ENCODE measurements at regions not wholly inside any gene's neighbourhood (a gene's known extent, or its start where the extent isn't known, plus 50 kb on each side); places are given as distances from the start of the nearest gene placed in this dataset.
"Not testable (repeated sequence)": the region's sequence is repeated elsewhere in the genome, so short reads cannot be mapped to it uniquely, and the experiment has no call there.

DNA sequence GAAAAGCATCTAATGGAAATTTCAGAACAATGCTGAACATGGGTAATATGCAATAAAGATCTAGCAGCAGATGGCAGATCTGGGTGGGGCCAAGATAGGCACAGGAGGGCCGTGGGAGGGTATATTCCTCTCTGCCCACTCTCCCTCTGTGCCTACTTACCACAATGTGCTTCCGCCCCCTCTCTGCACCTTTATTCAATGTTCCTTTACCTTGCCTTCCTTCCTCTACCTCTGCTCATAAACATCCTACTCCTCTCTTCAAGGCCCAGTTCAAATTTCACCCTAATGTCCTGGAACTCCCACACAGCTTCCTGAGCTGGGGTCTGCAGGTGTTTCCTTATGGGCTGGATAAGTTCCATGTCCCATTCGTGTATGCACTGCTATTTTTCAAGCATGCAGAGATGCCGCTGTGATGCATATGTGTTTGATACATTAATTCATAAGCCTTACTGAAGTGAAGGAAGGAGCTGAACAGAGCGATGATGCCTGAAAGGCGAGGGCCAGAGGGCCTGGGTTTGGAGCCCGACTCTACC, 65.6 kb upstream of the EDEM3 start:
- TF ChIP-seq, protein P1, sequence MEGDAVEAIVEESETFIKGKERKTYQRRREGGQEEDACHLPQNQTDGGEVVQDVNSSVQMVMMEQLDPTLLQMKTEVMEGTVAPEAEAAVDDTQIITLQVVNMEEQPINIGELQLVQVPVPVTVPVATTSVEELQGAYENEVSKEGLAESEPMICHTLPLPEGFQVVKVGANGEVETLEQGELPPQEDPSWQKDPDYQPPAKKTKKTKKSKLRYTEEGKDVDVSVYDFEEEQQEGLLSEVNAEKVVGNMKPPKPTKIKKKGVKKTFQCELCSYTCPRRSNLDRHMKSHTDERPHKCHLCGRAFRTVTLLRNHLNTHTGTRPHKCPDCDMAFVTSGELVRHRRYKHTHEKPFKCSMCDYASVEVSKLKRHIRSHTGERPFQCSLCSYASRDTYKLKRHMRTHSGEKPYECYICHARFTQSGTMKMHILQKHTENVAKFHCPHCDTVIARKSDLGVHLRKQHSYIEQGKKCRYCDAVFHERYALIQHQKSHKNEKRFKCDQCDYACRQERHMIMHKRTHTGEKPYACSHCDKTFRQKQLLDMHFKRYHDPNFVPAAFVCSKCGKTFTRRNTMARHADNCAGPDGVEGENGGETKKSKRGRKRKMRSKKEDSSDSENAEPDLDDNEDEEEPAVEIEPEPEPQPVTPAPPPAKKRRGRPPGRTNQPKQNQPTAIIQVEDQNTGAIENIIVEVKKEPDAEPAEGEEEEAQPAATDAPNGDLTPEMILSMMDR (IDR thresholded peaks at IDR 0.05; ENCODE audit: low read depth, low read length) = no peak
- Histone ChIP-seq H3K9me3 (ENCODE audit: severe bottlenecking) (no peaks in the 10 kb centered on the region), H3K36me3 (no peaks in the 10 kb centered on the region), H3K4me3 (ENCODE audit: low read depth, low read length) (no peak overlapping the region), H3K27ac (no peak overlapping the region), H3K27me3 (ENCODE audit: insufficient read depth, low read depth, severe bottlenecking) (no peaks in the 10 kb centered on the region)
- no peak for DNase-seq

DNA sequence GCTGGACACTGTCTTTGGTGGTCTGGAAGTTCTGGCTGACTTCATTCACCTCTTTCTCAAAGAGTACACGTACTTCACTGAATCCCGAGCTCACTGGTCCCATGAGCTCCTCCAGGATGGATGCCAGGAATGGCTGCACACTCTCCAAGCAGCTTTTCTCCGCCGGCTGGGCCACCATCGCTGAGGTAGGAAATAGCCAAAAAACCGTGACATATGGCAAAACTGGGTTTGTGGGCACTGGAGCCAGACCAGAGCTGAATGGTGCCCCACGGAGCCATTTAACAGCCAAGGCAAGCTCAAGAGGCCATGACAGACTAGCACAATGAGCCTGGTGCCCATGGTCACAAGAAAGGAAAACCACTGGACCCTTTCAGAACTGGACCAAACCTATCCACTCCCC, 64.0 kb upstream of the EDEM3 start:
- H3K36me3 ChIP-seq = no peaks in the 10 kb centered on the region
- TF ChIP-seq, protein P1 (IDR thresholded peaks at IDR 0.05; ENCODE audit: low read depth, low read length) = no peak
- H3K9me3 ChIP-seq (ENCODE audit: severe bottlenecking) = peaks cover 8% of the 10 kb centered on the region
- no peaks in the 10 kb centered on the region for H3K27me3 ChIP-seq (ENCODE audit: insufficient read depth, low read depth, severe bottlenecking)
- no peak overlapping the region for H3K27ac ChIP-seq
- no peak for DNase-seq
- no peak overlapping the region for H3K4me3 ChIP-seq (ENCODE audit: low read depth, low read length)

DNA sequence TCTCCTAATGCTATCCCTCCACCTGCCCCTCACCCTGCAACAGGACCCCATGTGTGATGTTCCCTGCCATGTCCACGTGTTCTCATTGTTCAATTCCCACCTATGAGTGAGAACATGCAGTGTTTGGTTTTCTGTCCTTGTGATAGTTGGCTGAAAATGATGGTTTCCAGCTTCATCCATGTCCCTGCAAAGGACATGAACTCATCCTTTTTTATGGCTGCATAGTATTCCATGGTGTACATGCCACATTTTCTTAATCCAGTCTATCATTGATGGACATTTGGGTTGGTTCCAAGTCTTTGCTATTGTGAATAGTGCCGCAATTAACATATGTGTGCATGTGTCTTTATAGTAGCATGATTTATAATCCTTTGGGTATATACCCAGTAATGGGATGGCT, 62.3 kb upstream of the EDEM3 start:
- H3K9me3 ChIP-seq (ENCODE audit: severe bottlenecking); H3K27ac ChIP-seq; DNase-seq; H3K4me3 ChIP-seq (ENCODE audit: low read depth, low read length); H3K27me3 ChIP-seq (ENCODE audit: insufficient read depth, low read depth, severe bottlenecking); H3K36me3 ChIP-seq: not testable (repeated sequence)

DNA sequence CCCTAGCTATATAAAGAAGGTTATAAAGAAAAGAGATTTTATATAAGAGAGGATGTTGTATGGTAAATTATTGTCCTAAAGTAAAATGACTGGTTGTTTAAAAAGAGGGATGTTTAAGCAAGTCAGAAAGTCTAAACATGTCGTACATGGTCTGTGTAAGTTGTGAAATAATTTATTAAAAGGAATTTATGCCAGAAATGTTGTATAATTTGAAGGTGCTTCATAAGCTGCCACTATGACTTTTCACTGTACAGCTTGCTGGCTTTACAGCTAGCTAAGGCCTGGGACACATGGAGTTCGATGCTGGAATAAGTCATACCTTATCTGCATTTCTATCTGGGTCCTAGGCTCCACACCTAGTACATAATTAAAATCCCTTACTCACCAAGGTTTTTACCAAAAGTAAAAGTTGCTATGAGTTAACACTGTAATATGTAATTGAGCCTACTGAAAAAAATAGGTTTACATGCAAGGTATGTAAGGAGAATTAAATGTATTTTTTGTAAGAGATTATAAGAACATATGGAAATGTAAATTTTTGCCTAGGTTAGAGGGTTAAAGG, 59.0 kb upstream of the EDEM3 start:
- no peaks in the 10 kb centered on the region for H3K36me3 ChIP-seq
- H3K9me3 ChIP-seq (ENCODE audit: severe bottlenecking) = peaks cover 10% of the 10 kb centered on the region
- no peaks in the 10 kb centered on the region for H3K27me3 ChIP-seq (ENCODE audit: insufficient read depth, low read depth, severe bottlenecking)
- no peak overlapping the region for H3K27ac ChIP-seq
- DNase-seq = no peak
- H3K4me3 ChIP-seq (ENCODE audit: low read depth, low read length) = no peak overlapping the region
- TF ChIP-seq, protein P1 (IDR thresholded peaks at IDR 0.05; ENCODE audit: low read depth, low read length) = no peak

DNA sequence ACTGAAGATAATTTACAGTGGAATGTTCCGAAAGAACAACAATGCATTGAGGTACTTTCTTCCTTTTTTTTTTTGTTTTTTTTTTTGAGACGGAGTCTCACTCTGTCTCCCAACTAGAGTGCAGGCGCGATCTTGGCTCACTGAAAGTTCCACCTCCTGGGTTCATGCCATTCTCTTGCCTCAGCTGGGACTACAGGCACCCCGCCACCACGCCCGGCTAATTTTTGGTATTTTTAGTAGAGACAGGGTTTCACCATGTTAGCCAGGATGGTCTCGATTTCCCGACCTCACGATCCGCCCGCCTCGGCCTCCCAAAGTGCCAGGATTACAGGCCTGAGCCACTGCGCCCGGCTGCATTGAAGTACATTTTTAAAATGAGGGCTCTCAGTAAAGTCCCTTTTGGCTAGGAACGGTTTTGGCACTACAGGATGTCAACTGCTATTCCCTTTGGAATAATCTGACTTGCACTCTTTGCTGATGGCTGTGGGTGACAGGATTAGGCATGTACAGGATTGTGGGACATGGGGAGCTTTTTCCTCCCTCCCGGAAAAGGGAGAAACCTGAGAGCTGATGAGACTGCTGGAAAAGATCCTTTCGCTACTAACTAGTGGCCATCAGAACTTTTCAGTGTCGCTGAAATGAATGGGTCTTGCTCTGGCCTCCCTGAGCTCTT, 56.9 kb upstream of the EDEM3 start:
- H3K27ac ChIP-seq = no peak overlapping the region
- no peaks in the 10 kb centered on the region for H3K27me3 ChIP-seq (ENCODE audit: insufficient read depth, low read depth, severe bottlenecking)
- H3K36me3 ChIP-seq = no peaks in the 10 kb centered on the region
- H3K4me3 ChIP-seq (ENCODE audit: low read depth, low read length) = no peak overlapping the region
- TF ChIP-seq, protein P1 (IDR thresholded peaks at IDR 0.05; ENCODE audit: low read depth, low read length) = no peak
- H3K9me3 ChIP-seq (ENCODE audit: severe bottlenecking) = peaks cover 10% of the 10 kb centered on the region
- DNase-seq = no peak

DNA sequence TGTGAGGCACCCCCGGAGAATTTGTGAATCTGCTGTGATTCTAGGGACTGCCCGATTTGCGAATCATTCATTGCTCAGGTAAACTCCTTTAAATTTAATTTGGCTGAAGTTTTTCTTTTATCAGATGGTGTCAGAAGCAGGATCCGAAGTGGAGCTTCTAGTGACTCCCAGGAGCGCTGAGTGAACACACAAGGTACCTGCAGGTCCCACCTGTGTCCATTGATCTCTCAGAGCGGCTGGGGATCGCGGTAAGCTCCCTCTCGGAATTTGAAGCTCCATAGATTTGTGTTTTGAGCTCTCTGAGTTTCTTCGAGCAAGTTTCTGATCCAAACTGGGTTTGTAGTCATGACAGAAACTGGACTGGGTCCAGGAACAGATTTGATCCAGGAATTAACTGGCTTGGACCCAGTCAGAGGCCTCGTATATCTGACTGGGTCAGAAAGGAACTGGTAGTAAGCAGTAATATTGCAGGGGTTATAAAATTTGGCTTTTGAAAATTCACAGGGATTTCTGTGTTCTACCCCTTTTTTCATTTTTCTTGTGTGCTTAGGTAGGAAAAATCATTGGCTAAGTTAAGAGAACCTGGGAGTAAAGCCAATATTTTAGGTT, 56.2 kb upstream of the EDEM3 start:
- DNase-seq = no peak
- no peaks in the 10 kb centered on the region for H3K36me3 ChIP-seq
- TF ChIP-seq, protein P1 (IDR thresholded peaks at IDR 0.05; ENCODE audit: low read depth, low read length) = no peak

More for the DNA sequence above, 56.2 kb upstream of the EDEM3 start:
- H3K9me3 ChIP-seq (ENCODE audit: severe bottlenecking) = peaks cover 10% of the 10 kb centered on the region
- no peak overlapping the region for H3K4me3 ChIP-seq (ENCODE audit: low read depth, low read length)
- no peak overlapping the region for H3K27ac ChIP-seq
- H3K27me3 ChIP-seq (ENCODE audit: insufficient read depth, low read depth, severe bottlenecking) = no peaks in the 10 kb centered on the region

All from WERI-Rb-1 (cell line).